COLO668 (cell line): ENCODE measurements at regions not wholly inside any gene's neighbourhood (a gene's known extent, or its start where the extent isn't known, plus 50 kb on each side); places are given as distances from the start of the nearest gene placed in this dataset.

Source experiments
- DNase-seq: peaks from one replicate; lab custom pipeline; 2025; ENCODE audit not compliant: unreplicated experiment; lab: John Stamatoyannopoulos, UW

GRCh38 chr1:58312971-58313563 is 233.5 kb downstream of the OMA1 start:
- DNase-seq: no peak

GRCh38 chr1:58312461-58312860 is 234.1 kb downstream of the OMA1 start:
- DNase-seq: no peak

- no peak for DNase-seq
Measured at GRCh38 chr1:58310881-58311280, 235.6 kb downstream of the OMA1 start.

GRCh38 chr1:58310469-58310868 is 236.1 kb downstream of the OMA1 start:
- no peak for DNase-seq

GRCh38 chr1:58308206-58308605 is 238.3 kb downstream of the OMA1 start:
- no peak for DNase-seq

GRCh38 chr1:58307431-58307830 is 239.1 kb downstream of the OMA1 start:
- DNase-seq: no peak

- no peak for DNase-seq
Measured at GRCh38 chr1:58305622-58306021, 240.9 kb downstream of the OMA1 start.

GRCh38 chr1:58304346-58304975 is 242.1 kb downstream of the OMA1 start:
- DNase-seq: no peak

GRCh38 chr1:58303841-58304240 is 242.7 kb downstream of the OMA1 start:
- no peak for DNase-seq

- DNase-seq: no peak
Measured at GRCh38 chr1:58293388-58293787, 253.1 kb downstream of the OMA1 start.

- peak; percentile 28 for DNase-seq
Measured at GRCh38 chr1:58290685-58291372, 255.7 kb downstream of the OMA1 start.

- DNase-seq: no peak
Measured at GRCh38 chr1:58288624-58289142, 257.8 kb downstream of the OMA1 start.

- no peak for DNase-seq
Measured at GRCh38 chr1:58287894-58288623, 258.5 kb downstream of the OMA1 start.

- no peak for DNase-seq
Measured at GRCh38 chr1:58284225-58284510, 262.4 kb downstream of the OMA1 start.

GRCh38 chr1:58283388-58284224 is 262.9 kb downstream of the OMA1 start:
- no peak for DNase-seq

- no peak for DNase-seq
Measured at GRCh38 chr1:58282623-58283387, 263.7 kb downstream of the OMA1 start.

GRCh38 chr1:58266242-58266641 is 280.3 kb downstream of the OMA1 start:
- peak; percentile 44 for DNase-seq

GRCh38 chr1:58264462-58264861 is 282.1 kb downstream of the OMA1 start:
- no peak for DNase-seq

- no peak for DNase-seq
Measured at GRCh38 chr1:58262702-58263101, 283.8 kb downstream of the OMA1 start.

- DNase-seq: no peak
Measured at GRCh38 chr1:58258082-58258481, 288.4 kb downstream of the OMA1 start.
